ENCODE measurements at regions not wholly inside any gene's neighbourhood (a gene's known extent, or its start where the extent isn't known, plus 50 kb on each side); places are given as distances from the start of the nearest gene placed in this dataset.

DNA sequence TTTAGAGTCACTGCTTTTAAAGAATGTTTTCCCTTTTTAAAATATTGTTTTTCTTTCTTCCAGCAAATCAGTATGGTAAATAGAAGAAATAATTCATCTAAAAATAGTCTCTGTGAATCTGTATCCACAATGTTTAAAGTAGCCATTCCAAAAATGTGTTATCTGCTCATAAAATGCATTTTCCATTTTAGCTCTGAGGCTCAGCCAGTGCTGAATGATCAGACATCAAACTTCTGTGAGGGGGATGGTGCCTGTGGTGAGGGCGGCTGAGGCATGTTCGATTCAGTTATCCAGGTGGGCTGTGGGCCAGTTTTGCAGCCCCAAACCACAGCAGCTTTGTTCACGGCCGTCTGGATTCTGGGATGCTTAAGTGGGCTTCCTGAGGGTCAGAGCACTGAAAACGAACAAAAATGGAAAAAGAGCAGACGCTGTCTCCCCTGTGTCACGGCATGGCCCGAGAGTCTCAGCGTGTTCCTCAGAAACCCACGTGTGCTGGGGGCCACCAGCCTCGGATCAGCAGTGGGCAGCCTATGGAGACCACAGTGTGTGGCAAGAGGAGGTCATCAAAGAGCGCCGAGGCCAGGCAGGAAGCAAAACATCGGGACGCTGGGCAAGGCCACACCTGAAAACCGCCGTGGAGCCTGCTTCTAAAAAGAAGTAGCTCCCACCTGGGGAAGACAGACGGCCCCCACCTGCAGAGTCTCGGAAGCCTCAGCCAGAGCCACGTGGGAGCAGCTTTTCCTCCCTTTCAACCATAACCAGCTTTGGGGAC is 134.9 kb upstream of the THBS2 start:
- ChIA-PET POLR2A (no interaction called here), CTCF (no interaction called here)
- no peak for TF ChIP-seq EZH2 (IDR thresholded peaks at IDR 0.05; ENCODE audit: borderline replicate concordance, low read depth, low read length, severe bottlenecking)
- no peak for TF ChIP-seq FOS (IDR thresholded peaks at IDR 0.05; ENCODE audit: borderline replicate concordance, insufficient read depth, low read length)
- TF ChIP-seq, protein P1, sequence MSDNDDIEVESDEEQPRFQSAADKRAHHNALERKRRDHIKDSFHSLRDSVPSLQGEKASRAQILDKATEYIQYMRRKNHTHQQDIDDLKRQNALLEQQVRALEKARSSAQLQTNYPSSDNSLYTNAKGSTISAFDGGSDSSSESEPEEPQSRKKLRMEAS (IDR thresholded peaks at IDR 0.05; ENCODE audit: insufficient read depth, insufficient read length), result no peak
- no peak for TF ChIP-seq MYC (IDR thresholded peaks at IDR 0.05; ENCODE audit: low read depth, low read length)
- no peak for TF ChIP-seq POLR2AphosphoS5 (IDR thresholded peaks at IDR 0.05; ENCODE audit: insufficient read depth, low read depth, low read length)
- TF ChIP-seq, protein P2, sequence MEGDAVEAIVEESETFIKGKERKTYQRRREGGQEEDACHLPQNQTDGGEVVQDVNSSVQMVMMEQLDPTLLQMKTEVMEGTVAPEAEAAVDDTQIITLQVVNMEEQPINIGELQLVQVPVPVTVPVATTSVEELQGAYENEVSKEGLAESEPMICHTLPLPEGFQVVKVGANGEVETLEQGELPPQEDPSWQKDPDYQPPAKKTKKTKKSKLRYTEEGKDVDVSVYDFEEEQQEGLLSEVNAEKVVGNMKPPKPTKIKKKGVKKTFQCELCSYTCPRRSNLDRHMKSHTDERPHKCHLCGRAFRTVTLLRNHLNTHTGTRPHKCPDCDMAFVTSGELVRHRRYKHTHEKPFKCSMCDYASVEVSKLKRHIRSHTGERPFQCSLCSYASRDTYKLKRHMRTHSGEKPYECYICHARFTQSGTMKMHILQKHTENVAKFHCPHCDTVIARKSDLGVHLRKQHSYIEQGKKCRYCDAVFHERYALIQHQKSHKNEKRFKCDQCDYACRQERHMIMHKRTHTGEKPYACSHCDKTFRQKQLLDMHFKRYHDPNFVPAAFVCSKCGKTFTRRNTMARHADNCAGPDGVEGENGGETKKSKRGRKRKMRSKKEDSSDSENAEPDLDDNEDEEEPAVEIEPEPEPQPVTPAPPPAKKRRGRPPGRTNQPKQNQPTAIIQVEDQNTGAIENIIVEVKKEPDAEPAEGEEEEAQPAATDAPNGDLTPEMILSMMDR (IDR thresholded peaks at IDR 0.05; ENCODE audit: extremely low read depth in 1 of 2, insufficient read depth in 1 of 2, low read depth in 1 of 2, low read length in 2 of 2), result no peak
- TF ChIP-seq JUN (IDR thresholded peaks at IDR 0.05; ENCODE audit: borderline replicate concordance, insufficient read depth, insufficient read length, low read depth), result no peak
- no peak for TF ChIP-seq POLR2A (IDR thresholded peaks at IDR 0.05; ENCODE audit: low read depth, low read length)
- no peak for TF ChIP-seq GATA2 (IDR thresholded peaks at IDR 0.05; ENCODE audit: insufficient read depth, insufficient read length, low read depth, low read length)
- BruUV-seq (replicated peaks), result no TSS peak
- Histone ChIP-seq H2AFZ (ENCODE audit: low read depth, low read length) (no peak overlapping the region), H3K36me3 (ENCODE audit: control insufficient read depth in 2 of 2, extremely low read depth in 1 of 2, insufficient read depth in 2 of 2, low read length in 2 of 2) (no peaks in the 10 kb centered on the region), H3K4me2 (ENCODE audit: insufficient read depth, low read length) (no peak overlapping the region), H3K27ac (ENCODE audit: insufficient read depth, low read depth, low read length) (no peak overlapping the region), H3K27me3 (ENCODE audit: control insufficient read depth in 2 of 2, insufficient read depth in 2 of 2, low read length in 2 of 2) (no peaks in the 10 kb centered on the region), H3K9me1 (replicated peaks; ENCODE audit: control insufficient read depth, extremely low read depth, insufficient read depth, low read length) (no peaks in the 10 kb centered on the region), H3K79me2 (ENCODE audit: control insufficient read depth, insufficient read depth, low read length) (no peaks in the 10 kb centered on the region), H3K4me3 (replicated peaks in 1 of 3; ENCODE audit: insufficient read depth in 1 of 3, low read depth in 1 of 3, low read length in 3 of 3) (no peak overlapping the region), H3K9me3 (replicated peaks; ENCODE audit: control insufficient read depth, insufficient read depth, low read length) (peaks cover 5% of the 10 kb centered on the region), H3K9ac (replicated peaks; ENCODE audit: extremely low read depth, insufficient read depth, low read length) (no peak overlapping the region), H3K4me1 (ENCODE audit: control insufficient read depth, extremely low read depth, insufficient read depth, low read length) (no peaks in the 10 kb centered on the region), H4K20me1 (replicated peaks; ENCODE audit: control insufficient read depth, extremely low read depth, insufficient read depth, low read length) (no peaks in the 10 kb centered on the region)
- DNase-seq (ENCODE audit: low read depth, low spot score) (no peak), FAIRE-seq (no peak)
- intact Hi-C loops (cut with micrococcal nuclease), result no loop called here
- dilution Hi-C loops (cut with MboI; ENCODE audit: extremely low pct_ligation_motif_present, low sequenced_read_pairs), result no loop called here

Measured in endothelial cell of umbilical vein (primary cell).